OCI-LY7 (cell line): ENCODE measurements at regions not wholly inside any gene's neighbourhood (a gene's known extent, or its start where the extent isn't known, plus 50 kb on each side); places are given as distances from the start of the nearest gene placed in this dataset.

Source experiments
- BruUV-seq: library from RNA; stranded (reverse); fragments of 400-500 nt; replicated peaks from 2 replicates; lab custom pipeline; 2021; lab: Mats Ljungman, UMichigan
- CTCF ChIA-PET: fragments of 300-600 bp; sonication (Branson Sonifier 250); formaldehyde crosslinking; loops from one replicate; lab custom pipeline; 2022; ENCODE audit warnings: antibody characterized with exemption; ENCODE audit not compliant: unreplicated experiment; lab: Charles Lee
- POLR2A ChIA-PET: fragments of 300-600 bp; sonication (Branson Sonifier 250); formaldehyde crosslinking; loops from one replicate; lab custom pipeline; 2022; ENCODE audit warnings: antibody characterized with exemption; lab: Charles Lee
- DNase-seq: peaks from one replicate; pipeline ENCODE4 v3.0.0-alpha.2; 2015; ENCODE audit warnings: low spot score
- H2AFZ ChIP-seq: fragments of 200-600 bp; sonication (generic), shearing (Covaris generic); 2 replicates; pipeline ENCODE4 v1.6.1; 2014; ENCODE audit warnings: mild to moderate bottlenecking, antibody characterized with exemption, low read length, moderate library complexity
- H3K27ac ChIP-seq: fragments of 200-600 bp; sonication (generic); 2 replicates; pipeline ENCODE4 v1.5.1; 2014; ENCODE audit warnings: mixed run types, low read depth, mild to moderate bottlenecking, moderate library complexity, low read length, inconsistent platforms; ENCODE audit not compliant: poor library complexity, severe bottlenecking
- H3K36me3 ChIP-seq: fragments of 200-600 bp; sonication (generic); 2 replicates; pipeline ENCODE4 v1.6.1; 2014; ENCODE audit warnings: mild to moderate bottlenecking, antibody characterized with exemption, low read length, moderate library complexity, mixed read lengths; ENCODE audit not compliant: insufficient read depth
- H3K4me1 ChIP-seq: fragments of 200-600 bp; sonication (generic); 2 replicates; pipeline ENCODE4 v1.5.1; 2014; ENCODE audit warnings: mild to moderate bottlenecking, low read length; ENCODE audit not compliant: insufficient read depth, poor library complexity, severe bottlenecking
- H3K4me2 ChIP-seq: fragments of 200-600 bp; sonication (generic); 2 replicates; pipeline ENCODE4 v1.6.1; 2014; ENCODE audit warnings: mild to moderate bottlenecking, low read length
- H3K4me3 ChIP-seq: fragments of 200-600 bp; sonication (generic); 2 replicates; pipeline ENCODE4 v1.5.1; 2014; ENCODE audit warnings: mild to moderate bottlenecking, low read depth, low read length; ENCODE audit not compliant: poor library complexity, severe bottlenecking
- H3K79me2 ChIP-seq: fragments of 200-600 bp; sonication (generic); 2 replicates; pipeline ENCODE4 v1.6.1; 2016; ENCODE audit warnings: low read depth, mild to moderate bottlenecking, low read length, moderate library complexity, mixed read lengths; ENCODE audit not compliant: insufficient read depth
- H3K9me2 ChIP-seq: fragments of 200-600 bp; sonication (generic); 2 replicates; pipeline ENCODE4 v1.6.1; 2016; ENCODE audit warnings: mild to moderate bottlenecking, low read length, mixed read lengths; ENCODE audit not compliant: insufficient read depth
- H3K9me3 ChIP-seq: fragments of 200-600 bp; sonication (generic); 2 replicates; pipeline ENCODE4 v1.6.1; 2014; ENCODE audit warnings: mild to moderate bottlenecking, mixed run types, low read length, mixed read lengths
- H4K20me1 ChIP-seq: fragments of 200-600 bp; sonication (generic); 2 replicates; pipeline ENCODE4 v1.6.1; 2014; ENCODE audit warnings: mild to moderate bottlenecking, antibody characterized with exemption, low read length, moderate library complexity, mixed read lengths; ENCODE audit not compliant: insufficient read depth
- EZH2phosphoT487 ChIP-seq: fragments of 200-600 bp; sonication (generic); IDR thresholded peaks from 2 replicates; pipeline ENCODE4 v1.6.1; 2018; ENCODE audit warnings: low read depth, borderline replicate concordance, mild to moderate bottlenecking, mixed run types, antibody characterized with exemption, low read length, moderate library complexity, mixed read lengths
- intact Hi-C: fragments of 100-400 bp; cut with micrococcal nuclease; formaldehyde crosslinking; loops from one replicate; pipeline ENCODE4 v1.10.0; 2022; ENCODE audit not compliant: unreplicated experiment
- TF ChIP-seq, protein P1 (sequence below): fragments of 200-600 bp; sonication (generic); conservative IDR thresholded peaks from 2 replicates; pipeline ENCODE4 v1.5.1; 2014; ENCODE audit warnings: mild to moderate bottlenecking, antibody characterized with exemption, low read length, moderate library complexity, mixed read lengths

DNA sequence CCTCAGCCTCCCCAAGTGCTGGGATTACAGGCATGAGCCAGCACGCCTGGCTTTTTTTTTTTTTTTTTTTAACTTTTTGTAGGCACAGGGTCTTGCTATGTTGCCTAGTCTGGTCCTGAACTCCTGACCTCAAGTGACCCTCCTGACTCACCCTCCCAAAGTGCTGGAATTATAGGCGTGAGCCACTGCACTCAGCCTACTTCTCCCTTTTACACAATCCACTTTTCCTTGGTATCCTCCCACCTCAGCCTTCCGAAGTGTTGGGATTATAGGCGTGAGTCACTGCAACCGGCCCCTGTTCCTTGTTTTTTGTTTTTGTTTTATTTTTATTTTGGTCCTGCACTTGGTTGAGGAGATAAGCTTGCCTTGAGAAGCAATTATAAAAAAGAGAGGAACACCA, 75.9 kb upstream of the KMT2C start:
- no TSS peak for BruUV-seq
- CTCF ChIA-PET = no interaction called here
- intact Hi-C loops = no loop called here

DNA sequence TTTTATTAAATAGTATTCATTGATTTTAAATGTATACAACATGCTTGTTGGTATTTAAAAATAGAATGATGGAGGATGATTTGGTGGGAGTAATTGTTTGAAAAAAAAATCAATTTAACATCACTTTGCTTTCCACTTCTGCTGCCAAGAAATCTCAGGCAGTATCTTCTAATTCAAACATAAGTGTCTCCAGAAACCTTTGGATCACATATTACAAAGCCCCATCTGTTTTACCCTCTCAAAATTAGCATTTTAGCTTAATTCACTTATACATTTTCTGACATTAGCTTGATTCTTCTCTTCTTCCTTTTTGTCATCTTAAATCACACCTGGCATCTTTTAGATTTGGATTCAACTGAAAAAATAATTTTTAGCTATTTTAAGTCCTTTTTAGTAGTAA, 72.9 kb upstream of the KMT2C start:
- intact Hi-C loops = no loop called here
- H3K4me2 ChIP-seq = no peak overlapping the region

More for the DNA sequence above, 75.9 kb upstream of the KMT2C start:
- Histone ChIP-seq H2AFZ (no peak overlapping the region), H3K4me2 (no peak overlapping the region), H3K9me2 (no peaks in the 10 kb centered on the region), H3K36me3 (no peaks in the 10 kb centered on the region), H3K4me1 (no peaks in the 10 kb centered on the region), H3K9me3 (no peaks in the 10 kb centered on the region), H3K27ac (no peak overlapping the region), H3K79me2 (no peaks in the 10 kb centered on the region), H4K20me1 (no peaks in the 10 kb centered on the region), H3K4me3 (no peak overlapping the region)
- POLR2A ChIA-PET = no interaction called here
- no peak for TF ChIP-seq EZH2phosphoT487
- TF ChIP-seq, protein P1, sequence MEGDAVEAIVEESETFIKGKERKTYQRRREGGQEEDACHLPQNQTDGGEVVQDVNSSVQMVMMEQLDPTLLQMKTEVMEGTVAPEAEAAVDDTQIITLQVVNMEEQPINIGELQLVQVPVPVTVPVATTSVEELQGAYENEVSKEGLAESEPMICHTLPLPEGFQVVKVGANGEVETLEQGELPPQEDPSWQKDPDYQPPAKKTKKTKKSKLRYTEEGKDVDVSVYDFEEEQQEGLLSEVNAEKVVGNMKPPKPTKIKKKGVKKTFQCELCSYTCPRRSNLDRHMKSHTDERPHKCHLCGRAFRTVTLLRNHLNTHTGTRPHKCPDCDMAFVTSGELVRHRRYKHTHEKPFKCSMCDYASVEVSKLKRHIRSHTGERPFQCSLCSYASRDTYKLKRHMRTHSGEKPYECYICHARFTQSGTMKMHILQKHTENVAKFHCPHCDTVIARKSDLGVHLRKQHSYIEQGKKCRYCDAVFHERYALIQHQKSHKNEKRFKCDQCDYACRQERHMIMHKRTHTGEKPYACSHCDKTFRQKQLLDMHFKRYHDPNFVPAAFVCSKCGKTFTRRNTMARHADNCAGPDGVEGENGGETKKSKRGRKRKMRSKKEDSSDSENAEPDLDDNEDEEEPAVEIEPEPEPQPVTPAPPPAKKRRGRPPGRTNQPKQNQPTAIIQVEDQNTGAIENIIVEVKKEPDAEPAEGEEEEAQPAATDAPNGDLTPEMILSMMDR = no peak
- DNase-seq = no peak

DNA sequence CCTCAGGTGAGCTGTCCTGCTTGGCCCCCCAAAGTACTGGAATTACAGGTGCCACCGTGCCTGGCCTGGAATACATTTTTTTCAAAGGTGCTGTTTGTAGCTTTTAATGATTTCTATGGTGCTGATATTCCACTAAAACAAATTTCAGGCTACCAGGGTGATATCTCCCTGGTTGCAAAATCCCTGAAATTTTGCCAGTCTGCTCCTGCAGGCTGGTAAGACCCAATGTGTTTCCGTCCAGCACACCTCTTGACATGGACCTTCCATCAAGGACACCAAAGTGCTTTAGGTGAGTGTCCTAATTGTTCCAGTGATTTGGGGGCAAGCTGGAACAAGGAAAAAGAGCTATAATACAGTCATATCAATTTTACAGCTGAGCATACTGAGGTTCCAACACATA, 69.8 kb upstream of the KMT2C start:
- Histone ChIP-seq H3K9me2 (no peaks in the 10 kb centered on the region), H3K36me3 (no peaks in the 10 kb centered on the region), H3K27ac (no peak overlapping the region), H3K79me2 (no peaks in the 10 kb centered on the region), H4K20me1 (no peaks in the 10 kb centered on the region), H2AFZ (no peak overlapping the region), H3K4me1 (no peaks in the 10 kb centered on the region), H3K4me3 (no peak overlapping the region), H3K9me3 (no peaks in the 10 kb centered on the region), H3K4me2 (no peak overlapping the region)
- no peak for DNase-seq
- POLR2A ChIA-PET = interaction anchor here (1.0 kb wide), 1 partner anchor 12 kb away, joined by 3 read pairs; no protein-coding TSS in a partner anchor
- BruUV-seq = no TSS peak
- intact Hi-C loops = no loop called here
- no peak for TF ChIP-seq EZH2phosphoT487
- TF ChIP-seq, protein P1 = no peak
- CTCF ChIA-PET = no interaction called here

More for the DNA sequence above, 72.9 kb upstream of the KMT2C start:
- Histone ChIP-seq H3K4me3 (no peak overlapping the region), H4K20me1 (no peaks in the 10 kb centered on the region), H3K27ac (no peak overlapping the region), H3K9me3 (no peaks in the 10 kb centered on the region), H3K9me2 (no peaks in the 10 kb centered on the region), H3K4me1 (no peaks in the 10 kb centered on the region), H2AFZ (no peak overlapping the region), H3K79me2 (no peaks in the 10 kb centered on the region), H3K36me3 (no peaks in the 10 kb centered on the region)
- no peak for DNase-seq
- BruUV-seq = no TSS peak
- ChIA-PET POLR2A (interaction anchor here (0.6 to 0.7 kb wide), 2 partner anchors 48 to 612 kb away, joined by 4 read pairs; no protein-coding TSS in a partner anchor), CTCF (no interaction called here)
- TF ChIP-seq EZH2phosphoT487 = no peak
- TF ChIP-seq, protein P1 = no peak
